ENCODE measurements at regions not wholly inside any gene's neighbourhood (a gene's known extent, or its start where the extent isn't known, plus 50 kb on each side); places are given as distances from the start of the nearest gene placed in this dataset.

GRCh38 chrX:43025806-43026315 is 247.9 kb upstream of the PPP1R2C start:
- Mint-ChIP-seq H3K27ac (ENCODE audit: unreplicated experiment) (no peak overlapping the region), H3K4me3 (ENCODE audit: unreplicated experiment) (no peak overlapping the region), H3K36me3 (ENCODE audit: low read depth) (no peaks in the 10 kb centered on the region), H3K4me1 (ENCODE audit: low read depth) (no peaks in the 10 kb centered on the region), H3K9me3 (ENCODE audit: low read depth) (peaks cover 39% of the 10 kb centered on the region), H3K27me3 (ENCODE audit: low read depth) (no peaks in the 10 kb centered on the region)
- TF ChIP-seq CTCF (IDR thresholded peaks at IDR 0.05) = no peak
- no peak for DNase-seq (ENCODE audit: low spot score)

GRCh38 chrX:43064096-43064495 is 286.1 kb upstream of the PPP1R2C start:
- no peak overlapping the region for H3K4me3 Mint-ChIP-seq (ENCODE audit: unreplicated experiment)
- peaks cover 5% of the 10 kb centered on the region for H3K9me3 Mint-ChIP-seq (ENCODE audit: low read depth)
- H3K27ac Mint-ChIP-seq (ENCODE audit: unreplicated experiment) = no peak overlapping the region
- no peaks in the 10 kb centered on the region for H3K4me1 Mint-ChIP-seq (ENCODE audit: low read depth)
- TF ChIP-seq CTCF (IDR thresholded peaks at IDR 0.05) = no peak
- H3K27me3 Mint-ChIP-seq (ENCODE audit: low read depth) = no peaks in the 10 kb centered on the region
- DNase-seq (ENCODE audit: low spot score) = no peak
- H3K36me3 Mint-ChIP-seq (ENCODE audit: low read depth) = no peaks in the 10 kb centered on the region

- H3K27me3 Mint-ChIP-seq (ENCODE audit: low read depth) = no peaks in the 10 kb centered on the region
- H3K4me3 Mint-ChIP-seq (ENCODE audit: unreplicated experiment) = no peak overlapping the region
- TF ChIP-seq CTCF (IDR thresholded peaks at IDR 0.05) = no peak
- H3K36me3 Mint-ChIP-seq (ENCODE audit: low read depth) = no peaks in the 10 kb centered on the region
- DNase-seq (ENCODE audit: low spot score) = no peak
- H3K9me3 Mint-ChIP-seq (ENCODE audit: low read depth) = no peaks in the 10 kb centered on the region
- H3K27ac Mint-ChIP-seq (ENCODE audit: unreplicated experiment) = no peak overlapping the region
- no peaks in the 10 kb centered on the region for H3K4me1 Mint-ChIP-seq (ENCODE audit: low read depth)
Observed at GRCh38 chrX:43065978-43066377, 288.0 kb upstream of the PPP1R2C start.

GRCh38 chrX:43068639-43069038 is 290.7 kb upstream of the PPP1R2C start:
- Mint-ChIP-seq H3K4me3 (ENCODE audit: unreplicated experiment) (no peak overlapping the region), H3K27me3 (ENCODE audit: low read depth) (no peaks in the 10 kb centered on the region), H3K4me1 (ENCODE audit: low read depth) (no peaks in the 10 kb centered on the region), H3K36me3 (ENCODE audit: low read depth) (no peaks in the 10 kb centered on the region), H3K27ac (ENCODE audit: unreplicated experiment) (no peak overlapping the region), H3K9me3 (ENCODE audit: low read depth) (no peaks in the 10 kb centered on the region)
- no peak for TF ChIP-seq CTCF (IDR thresholded peaks at IDR 0.05)
- DNase-seq (ENCODE audit: low spot score) = no peak

GRCh38 chrX:43083016-43083415 is 305.1 kb upstream of the PPP1R2C start:
- H3K27ac Mint-ChIP-seq (ENCODE audit: unreplicated experiment) = no peak overlapping the region
- no peaks in the 10 kb centered on the region for H3K4me1 Mint-ChIP-seq (ENCODE audit: low read depth)
- H3K9me3 Mint-ChIP-seq (ENCODE audit: low read depth) = peaks cover 24% of the 10 kb centered on the region

More at GRCh38 chrX:43083016-43083415, 305.1 kb upstream of the PPP1R2C start:
- Mint-ChIP-seq H3K27me3 (ENCODE audit: low read depth) (no peaks in the 10 kb centered on the region), H3K4me3 (ENCODE audit: unreplicated experiment) (no peak overlapping the region), H3K36me3 (ENCODE audit: low read depth) (no peaks in the 10 kb centered on the region)
- TF ChIP-seq CTCF (IDR thresholded peaks at IDR 0.05) = no peak
- DNase-seq (ENCODE audit: low spot score) = no peak

All from chondrocyte (in vitro differentiated cells).